ENCODE measurements at regions not wholly inside any gene's neighbourhood (a gene's known extent, or its start where the extent isn't known, plus 50 kb on each side); places are given as distances from the start of the nearest gene placed in this dataset.

DNA sequence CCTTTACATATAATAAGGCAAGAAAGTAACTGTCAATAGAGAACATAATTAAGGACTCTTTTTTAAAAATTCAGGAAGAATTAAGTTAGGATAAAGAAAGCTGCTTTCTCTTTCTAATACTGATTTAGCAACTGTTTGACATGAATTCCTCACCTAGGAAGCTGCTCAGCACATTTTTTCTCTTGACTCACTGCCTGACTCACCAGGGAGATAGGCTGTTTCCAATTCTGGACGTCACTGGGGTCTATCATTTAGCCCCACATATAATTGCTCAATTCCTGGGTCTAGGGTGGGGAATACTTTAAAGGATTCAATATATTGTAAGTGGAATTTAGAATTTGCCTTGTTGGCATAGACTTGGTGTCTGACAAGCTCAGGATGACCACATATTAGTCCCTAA, 50.8 kb upstream of the UGP2 start (continued):
- TF ChIP-seq, protein P1, sequence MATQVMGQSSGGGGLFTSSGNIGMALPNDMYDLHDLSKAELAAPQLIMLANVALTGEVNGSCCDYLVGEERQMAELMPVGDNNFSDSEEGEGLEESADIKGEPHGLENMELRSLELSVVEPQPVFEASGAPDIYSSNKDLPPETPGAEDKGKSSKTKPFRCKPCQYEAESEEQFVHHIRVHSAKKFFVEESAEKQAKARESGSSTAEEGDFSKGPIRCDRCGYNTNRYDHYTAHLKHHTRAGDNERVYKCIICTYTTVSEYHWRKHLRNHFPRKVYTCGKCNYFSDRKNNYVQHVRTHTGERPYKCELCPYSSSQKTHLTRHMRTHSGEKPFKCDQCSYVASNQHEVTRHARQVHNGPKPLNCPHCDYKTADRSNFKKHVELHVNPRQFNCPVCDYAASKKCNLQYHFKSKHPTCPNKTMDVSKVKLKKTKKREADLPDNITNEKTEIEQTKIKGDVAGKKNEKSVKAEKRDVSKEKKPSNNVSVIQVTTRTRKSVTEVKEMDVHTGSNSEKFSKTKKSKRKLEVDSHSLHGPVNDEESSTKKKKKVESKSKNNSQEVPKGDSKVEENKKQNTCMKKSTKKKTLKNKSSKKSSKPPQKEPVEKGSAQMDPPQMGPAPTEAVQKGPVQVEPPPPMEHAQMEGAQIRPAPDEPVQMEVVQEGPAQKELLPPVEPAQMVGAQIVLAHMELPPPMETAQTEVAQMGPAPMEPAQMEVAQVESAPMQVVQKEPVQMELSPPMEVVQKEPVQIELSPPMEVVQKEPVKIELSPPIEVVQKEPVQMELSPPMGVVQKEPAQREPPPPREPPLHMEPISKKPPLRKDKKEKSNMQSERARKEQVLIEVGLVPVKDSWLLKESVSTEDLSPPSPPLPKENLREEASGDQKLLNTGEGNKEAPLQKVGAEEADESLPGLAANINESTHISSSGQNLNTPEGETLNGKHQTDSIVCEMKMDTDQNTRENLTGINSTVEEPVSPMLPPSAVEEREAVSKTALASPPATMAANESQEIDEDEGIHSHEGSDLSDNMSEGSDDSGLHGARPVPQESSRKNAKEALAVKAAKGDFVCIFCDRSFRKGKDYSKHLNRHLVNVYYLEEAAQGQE (IDR thresholded peaks at IDR 0.05; ENCODE audit: low read depth, low read length) = no peak
- TF ChIP-seq, protein P2, sequence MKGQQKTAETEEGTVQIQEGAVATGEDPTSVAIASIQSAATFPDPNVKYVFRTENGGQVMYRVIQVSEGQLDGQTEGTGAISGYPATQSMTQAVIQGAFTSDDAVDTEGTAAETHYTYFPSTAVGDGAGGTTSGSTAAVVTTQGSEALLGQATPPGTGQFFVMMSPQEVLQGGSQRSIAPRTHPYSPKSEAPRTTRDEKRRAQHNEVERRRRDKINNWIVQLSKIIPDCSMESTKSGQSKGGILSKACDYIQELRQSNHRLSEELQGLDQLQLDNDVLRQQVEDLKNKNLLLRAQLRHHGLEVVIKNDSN (IDR thresholded peaks at IDR 0.05; ENCODE audit: borderline replicate concordance, low read depth) = no peak
- TF ChIP-seq SIN3A (IDR thresholded peaks at IDR 0.05; ENCODE audit: borderline replicate concordance, low read depth, low read length) (no peak), ELF1 (IDR thresholded peaks at IDR 0.05) (no peak), EZH2phosphoT487 (IDR thresholded peaks at IDR 0.05; ENCODE audit: borderline replicate concordance, low read depth) (no peak)

DNA sequence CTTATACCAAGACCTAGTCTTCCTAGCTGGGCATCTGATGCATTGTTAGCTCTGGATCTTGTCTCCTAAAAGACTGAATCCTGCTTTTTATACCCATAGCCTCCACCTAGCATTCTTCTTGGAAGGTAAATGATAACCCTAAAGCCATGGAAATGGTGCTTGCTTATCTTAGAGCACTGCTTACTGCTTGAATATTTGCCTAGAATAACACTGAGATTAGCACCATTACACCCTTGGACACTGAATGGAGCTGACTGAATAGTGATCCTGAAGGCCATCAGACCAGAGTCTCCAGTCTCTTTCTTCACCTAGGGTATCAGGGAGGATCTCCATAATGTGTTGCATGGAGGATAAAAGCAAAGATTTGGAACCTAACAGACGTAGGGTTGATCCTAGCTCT, 50.3 kb upstream of the UGP2 start:
- H3K4me3 ChIP-seq (ENCODE audit: low read depth in 2 of 2, low read length in 1 of 2) = no peak overlapping the region
- peak overlapping the region; percentile 51; the same call in 1 of the 2 replicates for H3K4me2 ChIP-seq
- peak overlapping the region; percentile 73 to 76 for H3K27ac ChIP-seq (ENCODE audit: low read depth in 2 of 2, low read length in 1 of 2)
- peaks cover 31% of the 10 kb centered on the region for H3F3A ChIP-seq (replicated peaks; ENCODE audit: insufficient read depth)
- peaks cover 0 to 3% of the 10 kb centered on the region in 2 experiments for H3K36me3 ChIP-seq (replicated peaks in 1 of 2; ENCODE audit: control insufficient read depth in 1 of 2, insufficient read depth in 2 of 2, low read length in 1 of 2)
- no peak for DNase-seq
- 97% methylated on average over 1 of the region's 1 CpG for WGBS (ENCODE audit: low lambda C conversion rate)
- H3K9ac ChIP-seq = no peak overlapping the region
- ChIA-PET POLR2A (no interaction called here), CTCF (interaction anchor here (0.7 kb wide), 1 partner anchor 24 kb away, joined by 3 read pairs; no protein-coding TSS in a partner anchor)
- TF ChIP-seq, protein P2 (IDR thresholded peaks at IDR 0.05; ENCODE audit: borderline replicate concordance, low read depth) = no peak
- TF ChIP-seq, protein P3, sequence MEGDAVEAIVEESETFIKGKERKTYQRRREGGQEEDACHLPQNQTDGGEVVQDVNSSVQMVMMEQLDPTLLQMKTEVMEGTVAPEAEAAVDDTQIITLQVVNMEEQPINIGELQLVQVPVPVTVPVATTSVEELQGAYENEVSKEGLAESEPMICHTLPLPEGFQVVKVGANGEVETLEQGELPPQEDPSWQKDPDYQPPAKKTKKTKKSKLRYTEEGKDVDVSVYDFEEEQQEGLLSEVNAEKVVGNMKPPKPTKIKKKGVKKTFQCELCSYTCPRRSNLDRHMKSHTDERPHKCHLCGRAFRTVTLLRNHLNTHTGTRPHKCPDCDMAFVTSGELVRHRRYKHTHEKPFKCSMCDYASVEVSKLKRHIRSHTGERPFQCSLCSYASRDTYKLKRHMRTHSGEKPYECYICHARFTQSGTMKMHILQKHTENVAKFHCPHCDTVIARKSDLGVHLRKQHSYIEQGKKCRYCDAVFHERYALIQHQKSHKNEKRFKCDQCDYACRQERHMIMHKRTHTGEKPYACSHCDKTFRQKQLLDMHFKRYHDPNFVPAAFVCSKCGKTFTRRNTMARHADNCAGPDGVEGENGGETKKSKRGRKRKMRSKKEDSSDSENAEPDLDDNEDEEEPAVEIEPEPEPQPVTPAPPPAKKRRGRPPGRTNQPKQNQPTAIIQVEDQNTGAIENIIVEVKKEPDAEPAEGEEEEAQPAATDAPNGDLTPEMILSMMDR (IDR thresholded peaks at IDR 0.05) = no peak
- TF ChIP-seq NRF1 (IDR thresholded peaks at IDR 0.05; ENCODE audit: low read depth, low read length) = no peak
- no peak for TF ChIP-seq YY1 (IDR thresholded peaks at IDR 0.05; ENCODE audit: low read depth)
- no peak for TF ChIP-seq CHD2 (IDR thresholded peaks at IDR 0.05; ENCODE audit: low read length, partially characterized antibody)
- TF ChIP-seq SMC3 (IDR thresholded peaks at IDR 0.05; ENCODE audit: low read depth, low read length) = no peak
- TF ChIP-seq RAD21 (IDR thresholded peaks at IDR 0.05; ENCODE audit: low read length) = no peak
- TF ChIP-seq MEF2A (IDR thresholded peaks at IDR 0.05; ENCODE audit: borderline replicate concordance, low read depth) = no peak
- no peak for TF ChIP-seq RCOR1 (IDR thresholded peaks at IDR 0.05; ENCODE audit: low read length)
- TF ChIP-seq, protein P4, sequence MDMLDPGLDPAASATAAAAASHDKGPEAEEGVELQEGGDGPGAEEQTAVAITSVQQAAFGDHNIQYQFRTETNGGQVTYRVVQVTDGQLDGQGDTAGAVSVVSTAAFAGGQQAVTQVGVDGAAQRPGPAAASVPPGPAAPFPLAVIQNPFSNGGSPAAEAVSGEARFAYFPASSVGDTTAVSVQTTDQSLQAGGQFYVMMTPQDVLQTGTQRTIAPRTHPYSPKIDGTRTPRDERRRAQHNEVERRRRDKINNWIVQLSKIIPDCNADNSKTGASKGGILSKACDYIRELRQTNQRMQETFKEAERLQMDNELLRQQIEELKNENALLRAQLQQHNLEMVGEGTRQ (IDR thresholded peaks at IDR 0.05; ENCODE audit: borderline replicate concordance, low read depth, low read length) = no peak
- TF ChIP-seq, protein P5, sequence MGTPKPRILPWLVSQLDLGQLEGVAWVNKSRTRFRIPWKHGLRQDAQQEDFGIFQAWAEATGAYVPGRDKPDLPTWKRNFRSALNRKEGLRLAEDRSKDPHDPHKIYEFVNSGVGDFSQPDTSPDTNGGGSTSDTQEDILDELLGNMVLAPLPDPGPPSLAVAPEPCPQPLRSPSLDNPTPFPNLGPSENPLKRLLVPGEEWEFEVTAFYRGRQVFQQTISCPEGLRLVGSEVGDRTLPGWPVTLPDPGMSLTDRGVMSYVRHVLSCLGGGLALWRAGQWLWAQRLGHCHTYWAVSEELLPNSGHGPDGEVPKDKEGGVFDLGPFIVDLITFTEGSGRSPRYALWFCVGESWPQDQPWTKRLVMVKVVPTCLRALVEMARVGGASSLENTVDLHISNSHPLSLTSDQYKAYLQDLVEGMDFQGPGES (IDR thresholded peaks at IDR 0.05; ENCODE audit: low read depth, low read length) = no peak
- TF ChIP-seq RXRA (IDR thresholded peaks at IDR 0.05; ENCODE audit: borderline replicate concordance, low read depth) = no peak
- TF ChIP-seq, protein P6, sequence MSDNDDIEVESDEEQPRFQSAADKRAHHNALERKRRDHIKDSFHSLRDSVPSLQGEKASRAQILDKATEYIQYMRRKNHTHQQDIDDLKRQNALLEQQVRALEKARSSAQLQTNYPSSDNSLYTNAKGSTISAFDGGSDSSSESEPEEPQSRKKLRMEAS (IDR thresholded peaks at IDR 0.05; ENCODE audit: low read depth) = no peak
- no peak for TF ChIP-seq GATA2 (CRISPR knock-in tag; IDR thresholded peaks at IDR 0.05)
- H3K9me3 ChIP-seq = no peaks in the 10 kb centered on the region
- H3K9me2 ChIP-seq = no peaks in the 10 kb centered on the region
- H4K20me1 ChIP-seq (ENCODE audit: insufficient read depth) = no peaks in the 10 kb centered on the region
- no peaks in the 10 kb centered on the region for H3K79me2 ChIP-seq (ENCODE audit: insufficient read depth)
- H2AFZ ChIP-seq (ENCODE audit: low read depth) = peak overlapping the region; percentile 52; the same call in 1 of the 2 replicates
- no peaks in the 10 kb centered on the region for H3K27me3 ChIP-seq (ENCODE audit: insufficient read depth)
- peaks cover 5 to 18% of the 10 kb centered on the region in 2 experiments for H3K4me1 ChIP-seq (ENCODE audit: control insufficient read depth in 1 of 2, insufficient read depth in 2 of 2, low read depth in 1 of 2, low read length in 1 of 2)

All from SK-N-SH (cell line).